Hematopoietic multipotent progenitor cell treated with erythropoietin and hydrocortisone succinate and interleukin-3 and kit ligand, for 15 days (in vitro differentiated cells): ENCODE measurements at regions not wholly inside any gene's neighbourhood (a gene's known extent, or its start where the extent isn't known, plus 50 kb on each side); places are given as distances from the start of the nearest gene placed in this dataset.
"Not testable (repeated sequence)": the region's sequence is repeated elsewhere in the genome, so short reads cannot be mapped to it uniquely, and the experiment has no call there.

ENCODE experiments used
- DNase-seq: peaks from one replicate; pipeline ENCODE4 v3.0.0-alpha.2; 2015; ENCODE audit warnings: low spot score

- no peak for DNase-seq
Observed at GRCh38 chr1:10867914-10868598, 71.6 kb upstream of the CASZ1 start.

- DNase-seq, result no peak
Observed at GRCh38 chr1:10868599-10868965, 72.1 kb upstream of the CASZ1 start.

- no peak for DNase-seq
Observed at GRCh38 chr1:10869933-10870332, 73.5 kb upstream of the CASZ1 start.

- no peak for DNase-seq
Observed at GRCh38 chr1:10870493-10871096, 74.1 kb upstream of the CASZ1 start.

- no peak for DNase-seq
Observed at GRCh38 chr1:10873189-10873588, 76.7 kb upstream of the CASZ1 start.

- DNase-seq, result no peak
Observed at GRCh38 chr1:10874351-10874750, 77.9 kb upstream of the CASZ1 start.

GRCh38 chr1:10877894-10878293 is 81.4 kb upstream of the CASZ1 start:
- no peak for DNase-seq

- no peak for DNase-seq
Observed at GRCh38 chr1:10878469-10878868, 82.0 kb upstream of the CASZ1 start.

GRCh38 chr1:10880063-10880462 is 83.6 kb upstream of the CASZ1 start:
- DNase-seq, result no peak

GRCh38 chr1:10881046-10881445 is 84.6 kb upstream of the CASZ1 start:
- no peak for DNase-seq

- no peak for DNase-seq
Observed at GRCh38 chr1:10882069-10882468, 85.6 kb upstream of the CASZ1 start.

- not testable (repeated sequence) for DNase-seq
Observed at GRCh38 chr1:10887032-10887431, 90.6 kb upstream of the CASZ1 start.

- DNase-seq, result no peak
Observed at GRCh38 chr1:10888291-10888690, 91.8 kb upstream of the CASZ1 start.

- no peak for DNase-seq
Observed at GRCh38 chr1:10888791-10889649, 92.6 kb upstream of the CASZ1 start.

GRCh38 chr1:10889650-10890353 is 93.4 kb upstream of the CASZ1 start:
- no peak for DNase-seq

- no peak for DNase-seq
Observed at GRCh38 chr1:10890491-10891071, 94.1 kb upstream of the CASZ1 start.

- DNase-seq, result no peak
Observed at GRCh38 chr1:10891091-10891490, 94.6 kb upstream of the CASZ1 start.

GRCh38 chr1:10892138-10893065 is 96.0 kb upstream of the CASZ1 start:
- DNase-seq, result no peak

GRCh38 chr1:10895621-10896020 is 99.2 kb upstream of the CASZ1 start:
- DNase-seq, result no peak

GRCh38 chr1:10896673-10897072 is 100.2 kb upstream of the CASZ1 start:
- DNase-seq, result no peak
